Ovary (tissue), 3 donors: ENCODE measurements at regions not wholly inside any gene's neighbourhood (a gene's known extent, or its start where the extent isn't known, plus 50 kb on each side); places are given as distances from the start of the nearest gene placed in this dataset.

Source experiments
- EP300 ChIP-seq: sonication (generic); formaldehyde crosslinking; IDR thresholded peaks from one replicate; pipeline ENCODE4 v1.6.1; 2017; ENCODE audit warnings: antibody characterized with exemption
- POLR2A ChIP-seq: fragments of 450-650 bp; IDR thresholded peaks from one replicate; pipeline ENCODE4 v1.6.1; 2017; ENCODE audit warnings: antibody characterized with exemption, mild to moderate bottlenecking, moderate library complexity
- TF ChIP-seq, protein P1 (sequence below), 3 donors: fragments of 450-650 bp in 2 of 3; fragments of 200-600 bp in 1 of 3; IDR thresholded peaks; one replicate each; pipeline versions ENCODE4 v1.5.1 to v1.8.0; 2016 to 2022; ENCODE audit warnings: antibody characterized with exemption in 3 of 3, mild to moderate bottlenecking in 1 of 3
- donor health status: DM: no; HTN: no; CAD: no.

DNA sequence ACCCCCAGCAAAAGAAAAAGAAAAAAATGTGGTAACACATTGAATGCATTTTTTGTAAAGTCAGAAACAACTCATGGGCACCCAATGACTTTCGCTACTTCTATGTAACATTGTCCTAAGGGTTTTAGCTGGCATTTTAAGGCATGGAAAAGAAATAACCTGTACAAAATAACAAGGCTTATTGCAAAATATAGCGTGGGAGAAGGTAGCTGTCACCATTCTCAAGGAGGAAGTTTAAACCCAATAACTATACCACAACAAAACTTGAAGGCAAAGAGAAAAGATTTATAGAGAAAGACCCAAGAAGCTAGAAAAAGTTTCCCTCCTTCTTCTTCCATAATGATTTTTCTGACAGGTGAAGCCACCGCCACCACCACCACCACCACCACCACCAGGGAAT is 55.7 kb upstream of the ACP3 start:
- no peak for TF ChIP-seq EP300
- no peak for TF ChIP-seq POLR2A
- TF ChIP-seq, protein P1, sequence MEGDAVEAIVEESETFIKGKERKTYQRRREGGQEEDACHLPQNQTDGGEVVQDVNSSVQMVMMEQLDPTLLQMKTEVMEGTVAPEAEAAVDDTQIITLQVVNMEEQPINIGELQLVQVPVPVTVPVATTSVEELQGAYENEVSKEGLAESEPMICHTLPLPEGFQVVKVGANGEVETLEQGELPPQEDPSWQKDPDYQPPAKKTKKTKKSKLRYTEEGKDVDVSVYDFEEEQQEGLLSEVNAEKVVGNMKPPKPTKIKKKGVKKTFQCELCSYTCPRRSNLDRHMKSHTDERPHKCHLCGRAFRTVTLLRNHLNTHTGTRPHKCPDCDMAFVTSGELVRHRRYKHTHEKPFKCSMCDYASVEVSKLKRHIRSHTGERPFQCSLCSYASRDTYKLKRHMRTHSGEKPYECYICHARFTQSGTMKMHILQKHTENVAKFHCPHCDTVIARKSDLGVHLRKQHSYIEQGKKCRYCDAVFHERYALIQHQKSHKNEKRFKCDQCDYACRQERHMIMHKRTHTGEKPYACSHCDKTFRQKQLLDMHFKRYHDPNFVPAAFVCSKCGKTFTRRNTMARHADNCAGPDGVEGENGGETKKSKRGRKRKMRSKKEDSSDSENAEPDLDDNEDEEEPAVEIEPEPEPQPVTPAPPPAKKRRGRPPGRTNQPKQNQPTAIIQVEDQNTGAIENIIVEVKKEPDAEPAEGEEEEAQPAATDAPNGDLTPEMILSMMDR (IDR thresholded peaks at IDR 0.05): no peak
